ENCODE measurements at regions not wholly inside any gene's neighbourhood (a gene's known extent, or its start where the extent isn't known, plus 50 kb on each side); places are given as distances from the start of the nearest gene placed in this dataset.
"Not testable (repeated sequence)": the region's sequence is repeated elsewhere in the genome, so short reads cannot be mapped to it uniquely, and the experiment has no call there.

- TF ChIP-seq, protein P1, sequence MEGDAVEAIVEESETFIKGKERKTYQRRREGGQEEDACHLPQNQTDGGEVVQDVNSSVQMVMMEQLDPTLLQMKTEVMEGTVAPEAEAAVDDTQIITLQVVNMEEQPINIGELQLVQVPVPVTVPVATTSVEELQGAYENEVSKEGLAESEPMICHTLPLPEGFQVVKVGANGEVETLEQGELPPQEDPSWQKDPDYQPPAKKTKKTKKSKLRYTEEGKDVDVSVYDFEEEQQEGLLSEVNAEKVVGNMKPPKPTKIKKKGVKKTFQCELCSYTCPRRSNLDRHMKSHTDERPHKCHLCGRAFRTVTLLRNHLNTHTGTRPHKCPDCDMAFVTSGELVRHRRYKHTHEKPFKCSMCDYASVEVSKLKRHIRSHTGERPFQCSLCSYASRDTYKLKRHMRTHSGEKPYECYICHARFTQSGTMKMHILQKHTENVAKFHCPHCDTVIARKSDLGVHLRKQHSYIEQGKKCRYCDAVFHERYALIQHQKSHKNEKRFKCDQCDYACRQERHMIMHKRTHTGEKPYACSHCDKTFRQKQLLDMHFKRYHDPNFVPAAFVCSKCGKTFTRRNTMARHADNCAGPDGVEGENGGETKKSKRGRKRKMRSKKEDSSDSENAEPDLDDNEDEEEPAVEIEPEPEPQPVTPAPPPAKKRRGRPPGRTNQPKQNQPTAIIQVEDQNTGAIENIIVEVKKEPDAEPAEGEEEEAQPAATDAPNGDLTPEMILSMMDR (IDR thresholded peaks at IDR 0.05; ENCODE audit: borderline replicate concordance): no peak
- intact Hi-C loops (cut with micrococcal nuclease): no loop called here
- Histone ChIP-seq H3K9me3 (replicated peaks) (no peaks in the 10 kb centered on the region), H3K27ac (replicated peaks) (no peak overlapping the region), H3K27me3 (ENCODE audit: low read depth) (peaks cover 90% of the 10 kb centered on the region), H3K4me3 (no peak overlapping the region), H3K4me1 (peaks cover 10% of the 10 kb centered on the region), H3K36me3 (no peaks in the 10 kb centered on the region)
- no peak for DNase-seq
Observed at GRCh38 chr19:30255791-30256495, 116.2 kb upstream of the ZNF536 start.

GRCh38 chr19:30256496-30256850 lies 115.7 kb upstream of the ZNF536 start:
- Histone ChIP-seq H3K9me3 (replicated peaks) (no peaks in the 10 kb centered on the region), H3K27me3 (ENCODE audit: low read depth) (peaks cover 88% of the 10 kb centered on the region), H3K4me1 (peaks cover 10% of the 10 kb centered on the region), H3K27ac (replicated peaks) (no peak overlapping the region), H3K36me3 (no peaks in the 10 kb centered on the region), H3K4me3 (no peak overlapping the region)
- no peak for DNase-seq
- TF ChIP-seq, protein P1 (IDR thresholded peaks at IDR 0.05; ENCODE audit: borderline replicate concordance): no peak
- intact Hi-C loops (cut with micrococcal nuclease): no loop called here

DNA sequence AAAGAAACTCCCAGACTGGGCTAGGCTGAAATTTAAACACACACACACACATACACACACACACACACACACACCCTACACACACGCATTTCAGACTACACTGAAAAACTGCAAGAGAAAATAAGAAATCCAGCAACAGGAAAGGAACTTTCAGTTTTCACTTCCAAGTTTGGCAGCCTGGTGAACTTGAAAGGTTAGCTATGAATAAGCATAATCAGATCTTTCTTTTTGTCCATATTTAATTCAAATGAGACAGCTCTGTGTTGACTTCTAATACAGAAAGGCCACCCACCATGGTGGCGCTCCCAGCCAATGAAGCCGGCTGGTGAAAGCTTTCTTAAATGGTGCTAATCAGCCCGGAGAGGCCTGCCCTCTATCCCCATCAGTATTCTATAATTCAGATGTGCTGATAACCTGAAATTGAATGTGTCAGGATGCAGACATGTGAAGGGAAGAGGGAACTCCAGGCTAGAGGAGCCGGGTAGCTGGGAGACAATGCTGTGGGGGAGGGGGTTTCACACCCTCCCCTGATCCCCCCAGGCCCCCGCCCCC lies 108.3 kb upstream of the ZNF536 start:
- Histone ChIP-seq H3K27ac (replicated peaks) (no peak overlapping the region), H3K36me3 (no peaks in the 10 kb centered on the region), H3K9me3 (replicated peaks) (no peaks in the 10 kb centered on the region), H3K4me1 (no peaks in the 10 kb centered on the region), H3K27me3 (ENCODE audit: low read depth) (peaks cover 90% of the 10 kb centered on the region), H3K4me3 (no peak overlapping the region)
- TF ChIP-seq, protein P1 (IDR thresholded peaks at IDR 0.05; ENCODE audit: borderline replicate concordance): no peak
- no peak for DNase-seq
- intact Hi-C loops (cut with micrococcal nuclease): no loop called here

DNA sequence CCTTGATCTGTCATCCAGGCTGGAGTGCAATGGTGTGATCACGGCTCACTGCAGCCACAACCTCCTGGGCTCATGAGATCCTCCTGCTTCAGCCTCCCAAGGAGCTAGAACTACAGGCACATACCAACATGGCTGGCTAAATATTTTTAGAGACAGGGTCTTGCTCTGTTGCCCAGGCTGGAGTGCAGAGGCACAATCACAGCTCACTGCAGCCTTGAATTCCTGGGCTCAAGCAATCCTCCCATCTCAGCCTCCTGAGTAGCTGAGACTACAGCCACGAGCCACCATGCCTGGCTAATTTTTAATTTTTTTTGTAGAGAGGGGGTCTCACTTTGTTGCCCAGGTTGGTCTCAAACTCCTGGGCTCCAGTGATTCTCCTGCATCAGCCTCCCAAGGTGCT lies 106.3 kb upstream of the ZNF536 start:
- H3K36me3 ChIP-seq; H3K9me3 ChIP-seq (replicated peaks); H3K4me3 ChIP-seq; DNase-seq; intact Hi-C loops (cut with micrococcal nuclease); H3K27ac ChIP-seq (replicated peaks); H3K4me1 ChIP-seq: not testable (repeated sequence)
- peaks cover 88% of the 10 kb centered on the region for H3K27me3 ChIP-seq (ENCODE audit: low read depth)

- peaks cover 86% of the 10 kb centered on the region for H3K27me3 ChIP-seq (ENCODE audit: low read depth)
- no peak for DNase-seq
- H3K27ac ChIP-seq (replicated peaks): no peak overlapping the region
- no peaks in the 10 kb centered on the region for H3K9me3 ChIP-seq (replicated peaks)
- intact Hi-C loops (cut with micrococcal nuclease): no loop called here
- H3K4me3 ChIP-seq: no peak overlapping the region
- TF ChIP-seq, protein P1 (IDR thresholded peaks at IDR 0.05; ENCODE audit: borderline replicate concordance): no peak
- no peaks in the 10 kb centered on the region for H3K4me1 ChIP-seq
- no peaks in the 10 kb centered on the region for H3K36me3 ChIP-seq
Observed at GRCh38 chr19:30266687-30267086, 105.5 kb upstream of the ZNF536 start.

DNA sequence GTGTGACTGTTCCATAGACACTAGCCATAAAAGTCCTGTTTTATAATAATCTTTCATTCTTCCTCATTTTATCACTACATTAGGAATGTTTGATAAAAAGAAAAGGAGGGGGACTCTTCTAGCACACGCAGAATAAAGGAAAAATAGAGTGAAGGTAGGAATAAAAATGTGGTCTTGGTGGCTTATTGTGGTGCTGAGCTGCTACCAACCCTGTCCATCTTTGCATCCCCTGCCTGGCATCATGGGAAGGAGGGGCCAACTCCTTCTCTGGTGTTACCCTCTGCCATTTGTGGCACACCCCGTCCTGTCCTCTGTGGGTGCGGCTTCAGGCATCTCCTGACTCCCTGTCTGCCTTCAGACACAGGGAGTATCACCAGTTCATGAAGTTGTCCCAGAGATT lies 104.9 kb upstream of the ZNF536 start:
- no peak for DNase-seq
- no peaks in the 10 kb centered on the region for H3K36me3 ChIP-seq
- TF ChIP-seq, protein P1 (IDR thresholded peaks at IDR 0.05; ENCODE audit: borderline replicate concordance): no peak
- no peaks in the 10 kb centered on the region for H3K4me1 ChIP-seq
- H3K9me3 ChIP-seq (replicated peaks): peaks cover 5% of the 10 kb centered on the region
- peaks cover 86% of the 10 kb centered on the region for H3K27me3 ChIP-seq (ENCODE audit: low read depth)
- intact Hi-C loops (cut with micrococcal nuclease): no loop called here
- H3K4me3 ChIP-seq: no peak overlapping the region
- H3K27ac ChIP-seq (replicated peaks): no peak overlapping the region

Measured in left ventricle myocardium inferior (tissue), 1 donor.